ENCODE measurements at regions not wholly inside any gene's neighbourhood (a gene's known extent, or its start where the extent isn't known, plus 50 kb on each side); places are given as distances from the start of the nearest gene placed in this dataset.
"Not testable (repeated sequence)": the region's sequence is repeated elsewhere in the genome, so short reads cannot be mapped to it uniquely, and the experiment has no call there.

GRCh38 chrX:4706961-4707360 lies 993.5 kb upstream of the PRKX start:
- DNase-seq (ENCODE audit: low read depth in 2 of 2), result no peak

GRCh38 chrX:4690521-4690920 lies 977.1 kb upstream of the PRKX start:
- DNase-seq (ENCODE audit: low read depth in 2 of 2), result no peak

- no peak for DNase-seq (ENCODE audit: low read depth in 2 of 2)
These were observed 969.2 kb upstream of the PRKX start for GRCh38 chrX:4682636-4683035.

GRCh38 chrX:4675686-4676300 lies 962.3 kb upstream of the PRKX start:
- no peak for DNase-seq (ENCODE audit: low read depth in 2 of 2)

GRCh38 chrX:4674028-4674782 lies 960.8 kb upstream of the PRKX start:
- DNase-seq (ENCODE audit: low read depth in 2 of 2), result no peak

GRCh38 chrX:4671344-4671743 lies 957.9 kb upstream of the PRKX start:
- DNase-seq (ENCODE audit: low read depth in 2 of 2), result no peak

- DNase-seq (ENCODE audit: low read depth in 2 of 2), result no peak
These were observed 957.2 kb upstream of the PRKX start for GRCh38 chrX:4670606-4671005.

GRCh38 chrX:4668802-4669536 lies 955.5 kb upstream of the PRKX start:
- DNase-seq (ENCODE audit: low read depth in 2 of 2), result no peak

- DNase-seq (ENCODE audit: low read depth in 2 of 2), result no peak
These were observed 949.6 kb upstream of the PRKX start for GRCh38 chrX:4663085-4663484.

- no peak for DNase-seq (ENCODE audit: low read depth in 2 of 2)
These were observed 948.3 kb upstream of the PRKX start for GRCh38 chrX:4661771-4662170.

GRCh38 chrX:4656419-4656818 lies 943.0 kb upstream of the PRKX start:
- no peak for DNase-seq (ENCODE audit: low read depth in 2 of 2)

GRCh38 chrX:4655743-4656142 lies 942.3 kb upstream of the PRKX start:
- DNase-seq (ENCODE audit: low read depth in 2 of 2), result no peak

GRCh38 chrX:4642114-4642513 lies 928.7 kb upstream of the PRKX start:
- DNase-seq (ENCODE audit: low read depth in 2 of 2), result no peak

GRCh38 chrX:4638036-4638435 lies 924.6 kb upstream of the PRKX start:
- no peak for DNase-seq (ENCODE audit: low read depth in 2 of 2)

- DNase-seq (ENCODE audit: low read depth in 2 of 2), result no peak
These were observed 914.0 kb upstream of the PRKX start for GRCh38 chrX:4627414-4627813.

- no peak for DNase-seq (ENCODE audit: low read depth in 2 of 2)
These were observed 909.2 kb upstream of the PRKX start for GRCh38 chrX:4622486-4623167.

- not testable (repeated sequence) for DNase-seq (ENCODE audit: low read depth in 2 of 2)
These were observed 900.2 kb upstream of the PRKX start for GRCh38 chrX:4613651-4614050.

- no peak for DNase-seq (ENCODE audit: low read depth in 2 of 2)
These were observed 875.4 kb upstream of the PRKX start for GRCh38 chrX:4588893-4589292.

- DNase-seq (ENCODE audit: low read depth in 2 of 2), result no peak
These were observed 875.0 kb upstream of the PRKX start for GRCh38 chrX:4588466-4588865.

GRCh38 chrX:4588056-4588455 lies 874.6 kb upstream of the PRKX start:
- DNase-seq (ENCODE audit: low read depth in 2 of 2), result no peak

- no peak for DNase-seq (ENCODE audit: low read depth in 2 of 2)
These were observed 866.5 kb upstream of the PRKX start for GRCh38 chrX:4579999-4580398.

GRCh38 chrX:4579480-4579879 lies 866.0 kb upstream of the PRKX start:
- no peak for DNase-seq (ENCODE audit: low read depth in 2 of 2)
